Tibial nerve (tissue), 4 donors: ENCODE measurements at regions not wholly inside any gene's neighbourhood (a gene's known extent, or its start where the extent isn't known, plus 50 kb on each side); places are given as distances from the start of the nearest gene placed in this dataset.

Experiments used
- DNase-seq, 2 donors: peaks; one replicate each; pipeline ENCODE4 v3.0.0-alpha.2; 2019; ENCODE audit warnings: low spot score in 2 of 2
- H3K27ac ChIP-seq, 4 donors: fragments of 200-600 bp; sonication (generic) in 3 of 4; one replicate each; pipeline ENCODE4 v1.5.1; 2017 to 2019; ENCODE audit warnings: mild to moderate bottlenecking in 1 of 4
- H3K27me3 ChIP-seq, 2 donors: fragments of 200-600 bp; sonication (generic) in 1 of 2; one replicate each; pipeline versions ENCODE4 v1.5.1 to v1.6.0; 2017 to 2019
- H3K36me3 ChIP-seq, 3 donors: fragments of 200-600 bp; sonication (generic); one replicate each; pipeline ENCODE4 v1.5.1; 2018 to 2019
- H3K4me1 ChIP-seq, 4 donors: fragments of 200-600 bp; sonication (generic) in 3 of 4; one replicate each; pipeline ENCODE4 v1.5.1; 2017 to 2019
- H3K4me3 ChIP-seq, 4 donors: fragments of 200-600 bp; sonication (generic) in 3 of 4; one replicate each; pipeline ENCODE4 v1.5.1; 2017 to 2019; ENCODE audit warnings: mild to moderate bottlenecking in 1 of 4, moderate library complexity in 1 of 4
- H3K9me3 ChIP-seq, 4 donors: fragments of 200-600 bp; sonication (generic) in 3 of 4; one replicate each; pipeline ENCODE4 v1.5.1; 2017 to 2019
- CTCF ChIP-seq, 5 experiments: fragments of 200-600 bp in 3 of 5; fragments of 450-650 bp in 2 of 5; sonication (generic) in 3 of 5; IDR thresholded peaks; one replicate each; pipeline ENCODE4 v1.5.1; 2016 to 2019; ENCODE audit warnings: antibody characterized with exemption in 5 of 5, mild to moderate bottlenecking in 3 of 5, moderate library complexity in 2 of 5
- EP300 ChIP-seq, 2 donors: sonication (generic); formaldehyde crosslinking; IDR thresholded peaks; one replicate each; pipeline ENCODE4 v1.6.1; 2017; ENCODE audit warnings: antibody characterized with exemption in 2 of 2, mild to moderate bottlenecking in 1 of 2
- POLR2A ChIP-seq, 2 donors: fragments of 450-650 bp; IDR thresholded peaks; one replicate each; pipeline ENCODE4 v1.6.1; 2017; ENCODE audit warnings: antibody characterized with exemption in 2 of 2, mild to moderate bottlenecking in 2 of 2, moderate library complexity in 2 of 2
- WGBS, 2 donors: methylation state at CpG; one replicate each; pipeline ENCODE4 v1.1.5; 2018; 5-methylcytosine and 5-hydroxymethylcytosine counted together

- DNase-seq = no peak
- Histone ChIP-seq H3K4me1 (no peaks in the 10 kb centered on the region), H3K36me3 (no peaks in the 10 kb centered on the region), H3K27me3 (no peaks in the 10 kb centered on the region), H3K4me3 (no peak overlapping the region), H3K27ac (no peak overlapping the region), H3K9me3 (no peaks in the 10 kb centered on the region)
- TF ChIP-seq POLR2A (IDR thresholded peaks at IDR 0.05) (no peak), CTCF (IDR thresholded peaks at IDR 0.05) (no peak), EP300 (IDR thresholded peaks at IDR 0.05) (no peak)
- WGBS, 2 donors = 65 to 68% methylated on average over 2 of the region's 2 CpGs
Measured at GRCh38 chr7:115822801-115823200, 207.8 kb downstream of the TFEC start.

GRCh38 chr7:115822380-115822779 lies 208.2 kb downstream of the TFEC start:
- H3K4me3 ChIP-seq = no peak overlapping the region
- 85 to 92% methylated on average over 1 of the region's 1 CpG for WGBS, 2 donors
- TF ChIP-seq POLR2A (IDR thresholded peaks at IDR 0.05) = no peak
- no peak for TF ChIP-seq EP300 (IDR thresholded peaks at IDR 0.05)
- TF ChIP-seq CTCF (IDR thresholded peaks at IDR 0.05) = no peak

GRCh38 chr7:115816318-115816974 lies 214.1 kb downstream of the TFEC start:
- Histone ChIP-seq H3K4me1 (no peaks in the 10 kb centered on the region), H3K27ac (no peak overlapping the region), H3K36me3 (no peaks in the 10 kb centered on the region), H3K27me3 (no peaks in the 10 kb centered on the region), H3K9me3 (no peaks in the 10 kb centered on the region), H3K4me3 (no peak overlapping the region)
- DNase-seq = no peak
- TF ChIP-seq POLR2A (IDR thresholded peaks at IDR 0.05) (no peak), CTCF (IDR thresholded peaks at IDR 0.05) (no peak), EP300 (IDR thresholded peaks at IDR 0.05) (no peak)
- WGBS, 2 donors = 74 to 75% methylated on average over 4 of the region's 4 CpGs

More at GRCh38 chr7:115822380-115822779, 208.2 kb downstream of the TFEC start:
- Histone ChIP-seq H3K36me3 (no peaks in the 10 kb centered on the region), H3K27me3 (no peaks in the 10 kb centered on the region), H3K4me1 (no peaks in the 10 kb centered on the region), H3K27ac (no peak overlapping the region), H3K9me3 (no peaks in the 10 kb centered on the region)
- DNase-seq = no peak

GRCh38 chr7:115812794-115813193 lies 217.8 kb downstream of the TFEC start:
- no peak for DNase-seq
- Histone ChIP-seq H3K27me3 (no peaks in the 10 kb centered on the region), H3K4me1 (no peaks in the 10 kb centered on the region), H3K9me3 (no peaks in the 10 kb centered on the region), H3K27ac (no peak overlapping the region), H3K36me3 (no peaks in the 10 kb centered on the region), H3K4me3 (no peak overlapping the region)
- 50 to 62% methylated on average over 7 of the region's 7 CpGs for WGBS, 2 donors
- TF ChIP-seq EP300 (IDR thresholded peaks at IDR 0.05) (no peak), CTCF (IDR thresholded peaks at IDR 0.05) (no peak), POLR2A (IDR thresholded peaks at IDR 0.05) (no peak)

GRCh38 chr7:115805458-115805857 lies 225.1 kb downstream of the TFEC start:
- H3K4me3 ChIP-seq = no peak overlapping the region
- no peaks in the 10 kb centered on the region for H3K27me3 ChIP-seq
- no peak overlapping the region for H3K27ac ChIP-seq
- H3K36me3 ChIP-seq = no peaks in the 10 kb centered on the region
- 62 to 64% methylated on average over 8 of the region's 8 CpGs for WGBS, 2 donors
- no peaks in the 10 kb centered on the region for H3K4me1 ChIP-seq
- H3K9me3 ChIP-seq = no peaks in the 10 kb centered on the region
- no peak for DNase-seq
- TF ChIP-seq CTCF (IDR thresholded peaks at IDR 0.05) (no peak), EP300 (IDR thresholded peaks at IDR 0.05) (no peak)
